Cardiac septum (tissue), 1 donor: ENCODE measurements at regions not wholly inside any gene's neighbourhood (a gene's known extent, or its start where the extent isn't known, plus 50 kb on each side); places are given as distances from the start of the nearest gene placed in this dataset.
"Not testable (repeated sequence)": the region's sequence is repeated elsewhere in the genome, so short reads cannot be mapped to it uniquely, and the experiment has no call there.

ENCODE experiments used
- DNase-seq: peaks from one replicate; pipeline ENCODE4 v3.0.0-alpha.2; 2020; ENCODE audit warnings: low spot score
- intact Hi-C: fragments of 100-400 bp; cut with DNase I; formaldehyde crosslinking; loops from one replicate; pipeline ENCODE4 v1.14.0; 2022
- donor health status: DM: no; HTN: no; CAD: no.

DNA sequence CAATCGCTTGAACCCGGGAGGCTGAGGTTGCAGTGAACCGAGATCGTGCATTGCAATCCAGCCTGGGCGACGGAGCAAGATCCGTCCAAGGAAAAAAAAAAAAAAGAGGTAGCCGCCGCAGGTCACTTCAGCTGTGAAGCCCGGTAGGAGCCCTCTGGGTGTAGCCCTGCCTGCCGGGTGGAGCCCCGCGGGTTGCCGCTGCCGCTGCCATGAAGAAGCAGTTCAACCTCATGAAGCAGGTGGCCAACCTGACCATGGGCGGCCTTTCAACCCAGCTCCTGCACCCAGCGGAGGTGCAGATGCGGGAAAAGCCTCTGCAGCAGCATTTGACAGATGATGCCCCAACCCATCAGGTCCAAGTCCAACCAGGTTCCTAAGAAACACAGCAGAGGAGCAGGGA lies 219.5 kb upstream of the SLC39A10 start:
- intact Hi-C loops: no loop called here

DNA sequence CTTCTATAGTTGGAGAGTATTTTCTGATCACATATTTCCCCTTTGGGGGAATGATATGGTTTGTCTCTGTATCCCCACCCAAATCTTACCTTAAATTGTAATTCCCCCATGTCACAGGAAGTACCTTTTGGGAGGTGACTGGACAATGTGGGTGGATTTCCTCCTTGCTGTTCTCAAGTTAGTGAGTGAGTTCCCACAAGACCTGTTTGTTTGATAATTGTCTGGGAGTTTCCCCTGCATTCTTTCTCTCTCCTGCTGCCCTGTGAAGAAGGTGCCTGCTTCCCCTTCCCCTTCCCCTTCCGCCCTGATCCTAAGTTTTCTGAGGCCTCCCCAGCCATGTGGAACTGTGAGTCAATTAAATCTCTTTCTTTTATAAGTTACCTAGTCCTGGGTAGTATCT lies 222.7 kb upstream of the SLC39A10 start:
- no peak for DNase-seq
- intact Hi-C loops: no loop called here

More for the DNA sequence above, 219.5 kb upstream of the SLC39A10 start:
- no peak for DNase-seq

DNA sequence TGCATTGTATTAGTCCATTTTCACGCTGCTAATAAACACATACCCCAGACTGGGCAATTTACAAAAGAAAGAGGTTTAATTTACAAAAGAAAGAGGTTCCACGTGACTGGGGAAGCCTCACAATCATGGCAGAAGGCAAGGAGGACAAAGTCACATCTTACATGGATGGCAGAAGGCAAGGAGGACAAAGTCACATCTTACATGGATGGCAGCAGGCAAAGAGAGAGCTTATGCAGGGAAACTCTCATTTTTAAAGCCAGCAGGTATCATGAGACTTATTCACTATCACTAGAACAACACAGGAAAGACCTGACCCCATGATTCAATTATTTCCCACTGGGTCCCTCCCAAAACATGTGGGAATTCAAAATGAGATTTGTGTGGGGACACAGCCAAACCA lies 223.3 kb upstream of the SLC39A10 start:
- intact Hi-C loops, DNase-seq: not testable (repeated sequence)

DNA sequence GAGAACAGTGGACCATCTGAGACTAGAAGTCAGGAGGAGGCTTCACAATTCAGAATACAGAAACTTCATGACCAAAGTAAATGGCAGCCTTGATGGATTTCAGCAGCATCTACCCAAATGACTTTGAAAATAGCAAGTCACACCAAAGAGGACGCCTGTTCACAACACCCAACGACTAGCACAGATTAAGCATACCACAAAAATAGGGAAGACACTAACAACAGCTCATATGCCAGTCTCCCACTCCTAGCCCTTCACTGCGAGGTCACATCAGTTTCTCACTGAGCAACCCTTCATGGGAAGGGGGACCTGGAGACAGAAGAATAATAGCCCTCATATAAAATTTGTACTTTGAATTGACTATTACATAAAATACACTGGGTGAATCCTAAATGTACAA lies 228.4 kb upstream of the SLC39A10 start:
- DNase-seq: no peak
- intact Hi-C loops: no loop called here

DNA sequence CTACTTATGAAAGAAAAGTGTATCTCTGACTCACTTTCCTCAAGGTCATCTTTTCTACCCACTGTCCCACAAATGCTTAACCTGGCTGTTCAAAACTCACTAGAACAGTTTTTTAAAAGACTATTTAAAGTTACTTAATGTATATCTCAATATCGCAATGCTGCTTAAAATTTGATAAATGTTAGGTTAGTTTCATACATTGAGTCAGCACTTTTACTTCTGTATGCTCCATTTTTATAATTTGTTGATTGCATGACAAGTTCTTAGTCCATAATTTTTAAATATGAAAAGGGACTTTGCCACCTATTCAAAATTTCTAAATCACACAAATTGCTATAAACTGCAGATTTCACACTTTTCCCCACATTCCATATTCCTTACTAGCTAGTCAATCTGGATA lies 231.7 kb upstream of the SLC39A10 start:
- intact Hi-C loops: no loop called here

DNA sequence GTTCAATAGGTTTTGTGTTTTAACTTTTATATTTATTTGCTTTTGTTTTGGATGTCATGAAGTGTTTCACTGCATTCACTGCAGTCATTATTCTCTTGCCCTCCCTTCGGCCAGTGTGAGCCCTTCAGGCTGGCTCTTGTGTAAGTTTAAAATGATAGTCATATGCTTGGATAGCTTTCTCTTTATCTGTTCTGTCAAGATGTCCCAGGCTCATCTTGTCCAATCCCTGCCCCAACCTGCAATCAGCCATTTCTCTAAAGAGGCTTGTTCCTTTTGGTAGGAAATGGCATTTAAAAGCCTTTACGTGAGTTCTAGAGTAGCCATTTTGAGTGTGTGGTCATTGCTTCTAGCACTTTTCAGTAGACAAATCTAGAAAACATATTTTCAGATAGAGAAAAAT lies 238.0 kb upstream of the SLC39A10 start:
- DNase-seq: no peak
- intact Hi-C loops: no loop called here

More for the DNA sequence above, 231.7 kb upstream of the SLC39A10 start:
- no peak for DNase-seq

DNA sequence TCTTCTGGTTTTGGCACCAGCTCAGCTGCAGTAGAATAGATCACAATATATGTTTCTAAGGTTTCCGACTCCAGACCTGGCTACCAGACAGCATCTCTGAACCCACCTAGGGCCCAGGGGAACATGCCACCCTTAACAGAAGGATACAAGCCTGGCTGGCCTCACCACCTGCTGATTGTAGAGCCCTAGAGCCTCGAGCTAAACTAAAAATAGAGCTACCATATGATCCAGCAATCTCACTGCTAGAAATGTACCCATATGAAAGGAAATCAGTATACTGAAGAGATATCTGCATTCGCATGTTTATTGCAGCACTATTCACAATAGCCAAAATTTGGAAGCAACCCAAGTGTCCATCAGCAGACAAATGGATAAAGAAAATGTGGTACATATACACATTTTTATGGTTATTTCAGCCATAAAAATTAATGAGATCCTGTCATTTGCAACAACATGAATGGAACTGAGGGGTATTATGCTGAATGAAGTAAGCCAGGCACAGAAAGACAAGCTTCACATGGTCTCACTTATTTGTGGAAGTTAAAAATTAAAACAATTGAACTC lies 242.4 kb upstream of the SLC39A10 start:
- no peak for DNase-seq
- intact Hi-C loops: no loop called here

DNA sequence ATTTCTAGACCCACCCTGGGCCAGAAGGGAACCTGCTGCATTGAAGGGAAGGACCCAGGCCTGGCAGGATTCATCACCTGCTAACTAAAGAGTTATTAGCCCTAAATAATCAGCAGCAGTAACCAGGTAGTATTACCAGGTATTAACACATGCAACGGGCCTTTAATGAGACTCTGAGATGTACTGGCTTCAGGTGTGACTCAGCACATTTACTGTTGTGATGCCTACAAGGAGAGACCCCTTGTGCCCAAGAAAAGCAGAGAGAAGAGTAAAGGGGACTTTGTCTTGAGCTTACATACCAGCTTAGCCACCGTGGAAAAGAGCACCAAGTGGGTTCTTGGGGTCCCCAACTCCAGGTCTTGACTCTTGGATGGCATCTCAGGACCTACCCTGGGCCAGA lies 243.1 kb upstream of the SLC39A10 start:
- intact Hi-C loops: no loop called here
- DNase-seq: no peak

DNA sequence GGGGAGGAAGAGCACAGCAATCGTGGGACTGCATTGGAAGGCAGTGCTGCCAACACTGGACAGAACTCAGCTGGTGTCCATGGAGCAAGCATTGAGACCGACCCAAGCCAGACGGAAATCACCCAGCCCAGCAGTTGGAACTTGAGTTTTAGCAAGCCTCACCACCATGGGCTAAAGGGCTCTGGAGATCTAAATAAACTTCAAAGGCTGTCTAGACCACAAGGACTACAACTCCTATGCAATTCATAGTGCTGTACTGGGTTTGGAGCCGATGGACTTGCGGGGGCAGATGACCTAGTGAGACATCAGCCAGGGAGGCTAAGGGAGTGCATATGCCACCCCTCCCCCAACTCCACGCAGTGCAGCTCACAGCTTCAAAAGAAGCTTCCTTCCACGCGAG lies 243.6 kb upstream of the SLC39A10 start:
- intact Hi-C loops: no loop called here
- DNase-seq: no peak

DNA sequence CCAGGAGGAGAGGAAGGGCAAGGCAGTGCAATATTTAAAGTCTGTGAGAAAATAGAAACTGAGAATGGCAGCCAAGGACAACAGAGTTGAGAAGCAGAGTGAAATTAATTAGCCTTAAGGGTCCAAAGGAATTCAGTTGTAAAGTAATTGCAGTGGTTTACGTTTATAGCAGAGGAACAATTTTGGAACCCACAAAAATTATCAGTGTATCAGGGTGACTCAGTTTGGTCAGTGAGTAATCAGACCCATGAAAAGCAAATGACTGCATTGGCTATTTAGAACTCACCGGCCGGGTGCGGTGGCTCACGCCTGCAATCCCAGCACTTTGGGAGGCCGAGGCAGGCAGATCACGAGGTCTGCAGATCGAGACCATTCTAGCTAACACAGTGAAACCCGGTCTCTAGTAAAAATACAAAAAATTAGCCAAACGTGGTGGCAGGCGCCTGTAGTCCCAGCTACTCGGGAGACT lies 245.8 kb upstream of the SLC39A10 start:
- no peak for DNase-seq
- intact Hi-C loops: no loop called here

DNA sequence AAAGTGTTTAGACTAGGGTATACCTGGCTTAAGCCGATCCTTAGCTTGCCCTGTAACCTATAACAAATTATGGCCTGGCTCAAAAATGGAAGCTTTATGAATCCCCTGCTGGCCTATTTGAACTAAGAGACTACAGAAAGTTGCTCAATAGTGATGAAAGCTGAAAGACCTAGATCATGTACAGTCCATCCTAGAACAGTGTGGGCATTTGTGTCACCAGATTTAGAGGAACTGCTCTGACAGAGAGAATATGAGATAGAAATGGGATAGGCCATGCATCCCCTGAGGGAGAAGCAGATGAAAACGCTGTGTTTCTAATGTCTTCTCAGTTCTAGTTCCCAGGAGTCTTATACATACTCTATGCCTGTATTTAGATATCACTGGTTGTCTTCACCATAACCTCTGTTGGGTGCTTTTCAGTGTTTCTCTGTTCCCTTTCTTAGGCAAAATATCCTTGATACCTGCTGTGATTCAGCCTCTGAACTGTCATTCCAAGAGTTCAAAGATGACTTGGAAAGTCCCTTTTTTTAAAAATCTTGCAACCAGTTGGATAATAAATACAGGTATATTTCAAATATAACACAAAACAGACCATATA lies 246.9 kb upstream of the SLC39A10 start:
- DNase-seq: no peak
- intact Hi-C loops: no loop called here

DNA sequence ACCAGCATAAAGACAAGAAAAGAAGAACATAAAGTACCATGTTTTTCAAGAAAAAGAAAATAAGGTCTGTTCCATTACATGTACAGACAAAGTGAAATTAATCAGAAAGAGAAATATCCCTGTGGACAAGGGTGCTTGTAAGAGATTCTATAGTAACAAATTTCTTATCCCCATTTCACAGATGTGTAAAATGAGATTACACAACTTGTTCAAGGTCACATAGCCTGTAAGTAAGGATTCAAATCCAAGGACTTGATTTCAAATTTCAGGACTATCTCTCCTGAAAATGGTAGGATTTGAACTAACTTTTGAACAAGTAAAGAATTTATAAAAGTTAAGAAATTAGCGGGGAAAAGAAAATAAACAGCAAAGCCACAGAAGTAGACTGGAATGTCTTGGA lies 248.2 kb upstream of the SLC39A10 start:
- no peak for DNase-seq
- intact Hi-C loops: no loop called here

DNA sequence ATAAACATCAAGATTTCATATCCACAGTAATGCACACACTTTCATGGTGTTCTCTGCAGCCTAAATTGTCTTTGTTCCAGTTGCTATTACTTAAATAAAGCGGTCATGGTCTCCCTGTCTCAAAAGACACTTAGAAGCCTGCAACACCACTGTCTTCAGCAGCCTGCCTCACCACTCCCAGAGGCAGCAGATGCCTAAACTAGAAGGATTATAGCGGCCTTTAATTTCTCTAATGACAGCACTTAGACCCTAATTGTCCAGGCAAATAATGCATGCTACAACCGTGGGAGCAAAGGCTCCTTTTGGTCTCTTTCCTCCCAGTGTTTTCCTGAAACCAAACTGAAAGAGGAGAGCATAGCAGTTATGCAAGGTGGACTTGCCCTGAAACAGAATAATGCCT lies 248.8 kb upstream of the SLC39A10 start:
- DNase-seq: no peak
- intact Hi-C loops: no loop called here

DNA sequence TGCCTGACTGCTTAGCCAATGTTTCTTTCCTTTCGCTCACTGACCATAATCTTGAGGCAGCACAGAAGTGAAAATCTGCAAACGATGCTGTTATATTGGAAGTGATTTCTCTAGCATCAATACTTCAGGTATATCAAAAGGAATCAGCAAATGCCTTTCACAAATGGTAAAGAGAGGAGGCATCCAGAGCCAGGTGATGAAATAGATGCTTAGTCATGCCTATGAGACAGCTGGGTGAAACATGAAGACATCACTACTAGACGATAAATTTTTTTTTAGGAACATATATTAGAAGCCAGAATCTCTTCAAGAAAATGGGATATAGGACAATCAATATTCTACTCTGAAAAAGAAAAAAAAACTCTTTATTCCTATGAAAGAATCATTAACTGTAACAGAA lies 249.2 kb upstream of the SLC39A10 start:
- DNase-seq: no peak
- intact Hi-C loops: no loop called here

DNA sequence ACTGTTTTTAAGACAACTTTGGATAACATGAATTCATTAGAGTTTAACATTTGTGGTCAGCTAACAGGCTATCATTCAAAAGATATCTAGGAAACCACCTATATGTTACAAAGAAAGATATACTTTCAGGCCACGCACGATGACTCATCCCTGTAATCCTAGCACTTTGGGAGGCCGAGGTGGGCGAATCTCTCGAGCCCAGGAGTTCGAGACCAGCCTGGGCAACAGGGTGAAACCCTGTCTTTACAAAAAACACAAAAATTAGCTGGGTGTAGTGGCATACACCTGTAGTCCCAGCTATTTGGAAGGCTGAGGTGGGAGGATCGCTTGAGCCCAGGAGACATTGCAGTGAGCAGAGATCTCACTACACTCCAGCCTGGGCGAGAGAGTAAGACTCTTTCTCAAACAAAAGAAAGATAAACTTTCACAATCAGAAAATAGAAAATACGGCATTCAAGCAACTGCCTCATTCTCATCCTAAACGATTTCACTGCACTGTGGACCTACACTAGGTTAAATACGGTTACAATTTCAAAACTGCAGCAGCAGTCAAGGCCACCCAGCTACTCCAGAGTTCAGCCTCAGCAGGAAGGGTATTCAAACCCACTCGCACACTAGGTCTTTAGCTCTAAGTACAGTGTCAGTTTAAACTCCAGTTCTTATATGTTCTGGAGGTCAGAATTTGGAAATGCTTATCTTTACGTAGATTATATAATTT lies 250.0 kb upstream of the SLC39A10 start:
- intact Hi-C loops: no loop called here
- no peak for DNase-seq

DNA sequence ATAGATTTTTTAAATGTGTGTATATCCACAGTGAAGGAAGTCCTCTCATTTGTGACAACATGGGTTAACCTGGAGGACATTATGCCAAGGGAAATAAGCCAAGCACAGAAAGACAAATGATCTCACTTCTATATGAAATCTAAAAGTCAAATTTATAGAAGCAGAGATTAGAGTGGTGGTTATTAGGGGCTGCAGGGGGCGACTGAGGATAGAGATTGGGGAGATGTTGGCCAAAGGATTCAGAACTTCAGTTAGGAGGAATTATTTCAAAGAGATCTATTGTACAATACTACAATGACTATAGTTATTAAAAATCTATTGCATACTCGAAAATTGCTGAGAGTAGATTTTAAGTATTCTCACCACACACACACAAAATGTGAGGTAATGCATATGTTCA lies 252.4 kb upstream of the SLC39A10 start:
- intact Hi-C loops: no loop called here
- DNase-seq: no peak

DNA sequence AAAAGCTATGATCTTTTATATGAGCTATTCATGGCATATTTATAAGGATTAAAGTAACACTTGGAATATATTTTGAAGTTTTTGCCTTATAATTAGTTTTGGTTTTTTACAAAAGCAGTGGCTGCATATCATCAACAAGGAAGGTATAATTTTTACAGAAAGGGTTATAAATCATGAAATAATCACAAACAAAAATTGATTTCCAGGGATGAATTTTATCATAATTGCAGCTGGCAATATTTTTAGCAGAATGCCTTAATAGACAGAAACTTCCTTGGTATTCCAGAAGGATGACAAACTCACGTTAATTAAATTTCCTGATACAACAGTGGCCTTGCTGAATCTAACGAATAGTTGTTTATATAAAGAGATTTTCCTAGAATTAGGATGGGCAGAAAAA lies 260.5 kb upstream of the SLC39A10 start:
- DNase-seq: no peak
- intact Hi-C loops: no loop called here

DNA sequence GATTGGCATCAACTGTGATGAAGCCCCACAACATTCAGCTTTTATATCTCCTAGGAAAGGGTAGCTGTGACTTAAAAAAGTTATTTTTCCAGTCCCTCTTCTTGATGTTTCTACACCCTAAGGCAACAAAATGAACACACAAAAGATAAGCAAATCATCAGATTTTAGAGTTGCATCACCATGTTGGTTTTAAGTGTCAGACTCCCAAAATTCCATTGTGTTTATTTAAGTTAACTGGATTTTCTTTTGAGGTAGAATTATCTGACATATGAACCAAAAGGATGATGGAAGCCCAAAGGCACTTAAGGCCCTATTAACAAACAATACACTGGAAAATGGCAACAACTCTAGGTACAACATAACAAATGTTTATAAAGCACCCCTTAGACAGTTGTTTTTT lies 261.7 kb upstream of the SLC39A10 start:
- no peak for DNase-seq
- intact Hi-C loops: no loop called here

DNA sequence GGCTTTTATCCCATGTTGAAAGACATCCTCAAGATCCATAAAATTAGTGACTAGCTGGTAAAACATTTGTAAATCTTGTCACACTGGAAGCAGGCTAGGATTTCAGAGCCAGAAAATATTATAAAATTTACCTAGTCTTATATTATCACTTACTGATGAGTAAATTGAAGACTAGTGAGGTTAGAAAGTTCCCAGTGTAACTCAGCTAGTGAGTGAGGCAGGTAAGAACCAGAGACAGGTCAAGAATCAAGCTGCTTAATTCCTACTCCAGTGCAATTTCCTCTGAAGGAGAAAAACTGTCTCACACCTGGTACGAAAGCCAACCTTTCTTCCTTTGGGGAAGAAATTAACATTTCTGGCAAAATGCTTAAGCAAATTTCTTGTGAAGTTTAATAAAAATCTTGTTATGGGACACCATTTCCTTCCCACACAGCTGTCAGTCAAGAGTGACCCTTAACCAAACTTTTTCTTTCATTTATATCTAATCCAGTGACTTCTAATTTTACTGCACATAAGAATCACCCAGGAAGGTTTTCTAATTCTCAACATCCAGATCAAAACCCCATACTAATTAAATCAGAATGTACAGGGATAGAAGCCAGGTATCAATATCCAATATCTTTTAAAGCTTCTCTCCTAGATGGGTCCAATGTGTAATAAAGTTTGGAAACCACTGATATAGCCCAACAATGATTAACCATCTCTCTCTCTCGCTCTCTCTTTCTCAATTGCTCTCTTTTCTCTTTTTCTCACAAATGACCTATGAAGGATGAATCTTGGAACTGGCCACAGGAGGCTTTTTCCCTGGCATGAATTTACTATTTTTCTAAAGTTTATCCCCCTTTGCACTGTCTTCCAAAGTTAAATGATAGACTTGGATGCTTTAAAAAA lies 264.3 kb upstream of the SLC39A10 start:
- DNase-seq: no peak
- intact Hi-C loops: no loop called here

DNA sequence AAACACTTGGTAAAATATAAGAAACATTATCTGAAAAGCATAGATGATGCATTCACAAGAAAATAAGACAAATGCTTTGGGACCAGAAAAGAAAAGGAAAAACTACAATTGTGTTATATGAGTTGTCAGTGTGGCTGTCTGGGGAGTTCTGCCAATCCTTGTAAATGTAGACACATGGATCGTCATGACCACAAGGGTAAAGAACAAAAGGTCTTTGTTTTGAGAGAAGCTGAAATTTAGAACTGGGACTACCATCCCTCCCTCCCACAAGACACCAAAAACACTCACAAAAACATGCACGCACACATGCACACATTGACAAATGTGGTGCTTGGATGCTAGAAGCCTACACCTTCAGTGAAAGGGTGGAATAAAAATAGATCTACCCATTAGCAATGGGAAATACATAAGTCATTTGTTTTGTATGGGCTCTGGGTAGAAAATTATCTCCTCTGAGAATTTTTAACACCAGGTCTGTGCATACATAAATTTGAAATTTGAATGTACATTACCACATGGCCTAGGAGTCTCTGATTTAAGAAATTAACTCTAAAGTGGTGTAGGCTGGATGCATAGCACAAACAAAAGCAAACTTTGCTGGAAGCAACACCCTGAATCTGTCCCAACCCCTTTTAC lies 266.2 kb upstream of the SLC39A10 start:
- no peak for DNase-seq
- intact Hi-C loops: no loop called here
